Adrenal gland (tissue), 5 donors: ENCODE measurements at regions not wholly inside any gene's neighbourhood (a gene's known extent, or its start where the extent isn't known, plus 50 kb on each side); places are given as distances from the start of the nearest gene placed in this dataset.
"Not testable (repeated sequence)": the region's sequence is repeated elsewhere in the genome, so short reads cannot be mapped to it uniquely, and the experiment has no call there.

Source experiments
- CTCF ChIP-seq, 6 experiments: fragments of 450-650 bp in 4 of 6; fragments of 200-600 bp in 2 of 6; sonication (generic) in 1 of 6; IDR thresholded peaks; 1 replicate in 5 of 6; 2 replicates in 1 of 6; pipeline versions ENCODE4 v1.5.1 to v1.8.0; 2016 to 2021; ENCODE audit warnings: antibody characterized with exemption in 6 of 6, mild to moderate bottlenecking in 2 of 6, moderate library complexity in 1 of 6
- POLR2A ChIP-seq, 2 donors: fragments of 450-650 bp; IDR thresholded peaks; one replicate each; pipeline ENCODE4 v1.6.1; 2017; ENCODE audit warnings: antibody characterized with exemption in 2 of 2, mild to moderate bottlenecking in 2 of 2, moderate library complexity in 1 of 2
- donor health status: DM: no; HTN: no; CAD: no.

- TF ChIP-seq CTCF, POLR2A (IDR thresholded peaks at IDR 0.05): not testable (repeated sequence)
Observed at GRCh38 chr20:30894707-30895353, 362.6 kb upstream of the DEFB115 start.
